GM21529 (cell line): ENCODE measurements at regions not wholly inside any gene's neighbourhood (a gene's known extent, or its start where the extent isn't known, plus 50 kb on each side); places are given as distances from the start of the nearest gene placed in this dataset.
"Not testable (repeated sequence)": the region's sequence is repeated elsewhere in the genome, so short reads cannot be mapped to it uniquely, and the experiment has no call there.

Experiments used
- ATAC-seq: cut with Tn5 transposase; IDR thresholded peaks from one replicate; pipeline ENCODE4 v1.9.1; 2021; ENCODE audit not compliant: unreplicated experiment

- no peak for ATAC-seq
Observed at GRCh38 chr6:66128243-66128642, 421.2 kb upstream of the EYS start.

DNA sequence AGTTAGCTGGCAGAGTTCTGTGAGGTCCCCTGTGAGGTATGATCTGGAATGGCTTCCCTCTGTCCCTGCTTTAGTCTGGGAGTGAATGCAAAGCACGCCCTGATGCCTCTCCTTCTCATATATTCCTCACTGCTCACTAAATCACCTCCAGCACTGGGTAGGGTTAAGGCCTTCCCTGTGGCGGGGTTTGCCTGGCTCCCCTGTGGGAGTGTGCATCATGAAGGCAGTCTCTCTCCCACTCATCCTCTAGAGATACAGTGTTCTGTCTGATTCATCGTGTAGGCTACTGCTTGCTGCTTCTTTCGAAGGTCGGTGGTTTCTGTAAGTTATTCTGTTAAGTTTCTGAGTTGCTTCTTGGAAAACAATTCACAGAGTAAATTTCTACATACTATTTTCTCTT, 420.0 kb upstream of the EYS start:
- ATAC-seq: no peak

DNA sequence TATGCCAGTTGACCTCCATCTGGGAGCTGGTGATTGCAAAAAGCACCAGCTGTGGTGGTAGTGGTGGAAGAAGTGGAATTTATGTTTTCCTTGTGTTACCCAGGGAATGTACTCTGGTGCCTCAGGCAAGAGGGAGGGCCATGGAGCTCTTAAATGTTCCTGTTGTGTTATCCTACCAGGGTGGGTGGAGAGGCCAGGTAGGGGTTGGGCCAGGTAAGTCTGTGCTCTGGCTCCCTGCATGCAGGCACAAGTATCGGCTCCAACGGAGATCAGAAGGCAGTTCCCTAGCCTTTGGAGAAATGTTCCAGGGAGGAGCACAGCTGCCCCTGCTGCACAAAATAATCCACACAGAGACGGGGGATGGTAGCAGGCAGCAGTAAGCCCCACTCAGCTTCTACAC, 419.3 kb upstream of the EYS start:
- no peak for ATAC-seq

- ATAC-seq: no peak
Observed at GRCh38 chr6:66103954-66104353, 396.9 kb upstream of the EYS start.

- ATAC-seq: no peak
Observed at GRCh38 chr6:66103354-66103753, 396.3 kb upstream of the EYS start.

GRCh38 chr6:66096679-66097078, 389.7 kb upstream of the EYS start:
- ATAC-seq: no peak

DNA sequence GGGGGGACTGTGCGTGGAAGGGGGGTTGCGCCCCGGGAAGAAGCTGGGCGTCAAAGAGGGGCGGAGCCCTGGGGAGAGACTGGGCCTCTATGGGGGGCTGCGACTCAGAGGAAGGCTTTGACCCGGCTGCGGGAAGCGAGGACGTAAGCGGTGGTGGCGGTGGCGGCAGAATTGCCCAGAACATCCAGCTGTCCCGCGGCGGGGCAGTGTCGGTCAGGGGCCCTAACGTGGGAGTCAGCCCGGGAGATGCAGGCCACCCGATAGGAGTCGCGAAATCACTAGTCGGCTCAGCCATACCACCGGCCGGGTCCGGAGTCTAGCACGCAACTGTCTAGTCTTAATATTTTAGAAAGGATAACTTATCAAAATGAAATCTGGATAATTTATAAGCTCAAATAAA, 387.6 kb upstream of the EYS start:
- ATAC-seq: no peak

- ATAC-seq: not testable (repeated sequence)
Observed at GRCh38 chr6:66092306-66092705, 385.3 kb upstream of the EYS start.

DNA sequence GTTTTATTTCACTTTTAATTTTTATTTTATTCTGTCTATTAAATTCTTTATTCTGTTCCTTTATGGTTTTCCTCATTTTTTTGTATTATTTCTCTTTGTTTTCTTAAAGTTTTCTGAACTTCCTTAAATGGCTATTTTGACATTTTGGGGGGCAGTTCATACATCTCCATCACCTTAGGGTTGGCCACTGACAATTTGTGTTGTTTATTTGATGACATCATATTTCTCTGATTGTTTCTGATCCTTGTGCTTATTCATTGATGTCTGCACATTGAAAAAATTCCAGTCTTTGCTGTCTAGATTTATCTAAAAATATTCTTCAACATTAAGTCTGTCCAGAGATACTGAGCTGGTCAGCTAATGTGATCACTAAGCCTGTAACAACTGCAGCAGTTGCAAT, 379.5 kb upstream of the EYS start:
- ATAC-seq: no peak

DNA sequence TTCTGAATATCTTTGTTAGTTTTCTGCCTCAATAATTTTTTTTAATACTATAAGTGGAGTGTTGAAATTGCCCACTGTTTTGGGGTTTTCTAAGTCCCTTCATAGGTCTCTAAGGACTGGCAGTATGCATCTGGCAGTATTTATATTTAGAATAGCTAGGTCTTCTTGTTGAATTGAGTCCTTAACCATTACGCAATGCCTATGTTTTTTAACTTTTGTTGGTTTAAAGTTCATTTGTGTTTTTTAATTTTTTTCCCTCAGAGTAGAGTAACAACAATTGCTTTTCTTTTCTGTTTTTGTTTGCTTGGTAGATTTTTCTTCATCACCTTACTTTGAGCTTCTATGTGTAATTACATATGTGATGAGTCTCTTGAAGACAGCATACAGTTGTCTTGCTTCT, 375.9 kb upstream of the EYS start:
- ATAC-seq: no peak

DNA sequence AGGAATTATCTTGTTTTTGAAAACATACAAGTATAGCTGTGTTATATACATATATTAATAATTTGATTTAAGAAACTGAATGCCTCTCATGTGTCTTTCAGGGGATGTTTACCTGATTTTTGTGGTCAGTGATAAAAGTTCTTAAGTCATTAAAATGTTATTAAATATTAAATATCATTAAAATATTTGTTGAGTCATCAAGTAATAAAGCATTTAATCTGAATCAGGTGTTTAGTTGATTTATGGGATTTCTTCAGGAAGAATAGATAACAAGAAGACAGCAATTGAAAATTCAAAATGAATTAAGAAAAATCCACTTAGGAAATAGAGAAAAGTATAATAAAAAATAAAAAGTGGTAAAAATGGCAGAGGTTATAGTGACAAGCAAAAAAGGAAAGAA, 361.9 kb upstream of the EYS start:
- no peak for ATAC-seq

DNA sequence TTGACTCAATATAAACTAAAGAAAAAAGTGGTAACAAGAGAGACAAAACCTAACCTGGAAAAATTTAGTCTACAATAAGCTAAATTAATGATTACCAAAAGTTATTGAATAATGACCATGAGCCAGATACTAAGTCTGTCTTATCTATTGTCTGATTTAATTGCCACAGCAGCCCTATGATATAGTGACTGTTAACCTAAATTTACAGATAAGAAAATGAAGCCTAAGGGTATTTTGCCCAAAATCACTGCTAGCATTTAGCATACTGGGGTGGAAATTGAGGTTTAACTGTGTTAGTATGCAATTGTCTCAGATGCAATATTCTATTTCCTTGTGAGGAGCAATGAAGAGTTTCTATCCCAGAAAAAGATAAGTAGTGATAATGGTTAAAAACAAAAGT, 361.0 kb upstream of the EYS start:
- no peak for ATAC-seq

- no peak for ATAC-seq
Observed at GRCh38 chr6:66065313-66065712, 358.3 kb upstream of the EYS start.

GRCh38 chr6:66057034-66057433, 350.0 kb upstream of the EYS start:
- no peak for ATAC-seq

GRCh38 chr6:66054967-66055366, 347.9 kb upstream of the EYS start:
- ATAC-seq: no peak

GRCh38 chr6:66051812-66052211, 344.8 kb upstream of the EYS start:
- ATAC-seq: no peak

- ATAC-seq: no peak
Observed at GRCh38 chr6:66048684-66049474, 341.9 kb upstream of the EYS start.

DNA sequence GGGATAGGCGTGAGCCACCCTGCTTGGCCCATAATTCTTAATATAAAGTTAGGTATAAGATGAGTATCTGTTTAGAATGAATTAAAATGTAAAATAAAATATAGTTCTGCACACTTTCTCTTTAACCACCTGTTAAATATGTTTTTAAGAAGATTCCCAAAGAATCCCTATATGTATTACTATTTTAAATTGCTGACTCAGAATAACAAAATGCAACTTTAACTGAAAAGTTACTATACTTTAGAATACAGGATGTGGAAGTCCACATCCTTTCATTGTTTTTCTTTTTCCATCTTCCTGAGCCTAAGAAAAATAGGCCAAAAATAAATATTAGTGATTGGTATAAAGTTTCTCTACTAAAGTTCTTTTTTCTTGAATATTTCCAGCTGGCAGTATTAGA, 325.6 kb upstream of the EYS start:
- ATAC-seq: no peak

GRCh38 chr6:66029391-66029790, 322.4 kb upstream of the EYS start:
- no peak for ATAC-seq

DNA sequence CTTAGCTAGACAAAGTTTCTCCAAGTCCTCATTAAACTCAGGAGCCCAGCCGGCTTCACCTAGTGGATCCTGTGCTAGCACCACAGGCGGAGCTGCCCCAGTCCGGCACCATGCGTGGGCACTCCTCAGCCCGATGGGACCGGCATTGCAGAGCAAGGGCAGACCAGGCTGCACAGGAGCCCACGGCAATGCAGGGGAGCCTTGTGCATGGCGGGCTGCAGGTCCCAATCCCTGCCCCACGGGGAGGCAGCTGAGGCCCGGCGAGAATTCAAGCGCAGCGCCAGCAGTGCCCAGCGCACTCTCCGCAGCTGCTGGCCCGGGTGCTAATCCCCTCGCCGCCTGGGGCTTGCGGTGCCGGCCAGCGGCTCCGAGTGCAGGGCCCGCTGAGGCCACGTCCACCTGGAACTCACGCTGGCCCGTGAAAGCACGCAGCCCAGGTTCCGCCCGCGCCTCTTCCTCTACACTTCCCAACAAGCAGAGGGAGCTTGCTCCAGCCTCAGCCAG, 292.3 kb upstream of the EYS start:
- no peak for ATAC-seq

GRCh38 chr6:65998544-65998943, 291.5 kb upstream of the EYS start:
- no peak for ATAC-seq

GRCh38 chr6:65997539-65997938, 290.5 kb upstream of the EYS start:
- ATAC-seq: no peak

DNA sequence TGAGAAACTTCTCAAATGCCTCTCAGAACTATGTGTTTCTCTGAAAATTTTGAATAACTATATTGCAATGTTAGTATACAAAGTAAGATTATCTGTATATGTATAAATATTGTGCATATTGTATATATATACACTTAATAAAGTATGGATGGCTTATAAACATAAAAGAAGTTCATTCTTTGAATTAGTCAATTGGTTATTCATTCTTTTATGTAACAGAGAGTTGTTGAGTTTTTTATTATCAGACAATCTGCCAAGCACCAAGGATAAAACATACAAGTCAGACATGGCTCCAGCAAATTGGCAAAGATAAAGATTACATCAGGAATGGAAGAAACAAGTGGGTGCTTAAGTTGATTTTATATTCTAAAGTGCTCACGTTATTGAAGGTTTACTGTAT, 289.1 kb upstream of the EYS start:
- ATAC-seq: no peak
